OCI-LY1 (cell line): ENCODE measurements at regions not wholly inside any gene's neighbourhood (a gene's known extent, or its start where the extent isn't known, plus 50 kb on each side); places are given as distances from the start of the nearest gene placed in this dataset.

Source experiments
- H2AFZ ChIP-seq: fragments of 200-600 bp; sonication (generic), shearing (Covaris generic); 2 replicates; pipeline ENCODE4 v1.6.0; 2014; ENCODE audit warnings: antibody characterized with exemption, mild to moderate bottlenecking, low read length
- H3F3A ChIP-seq: fragments of 200-600 bp; sonication (generic), shearing (Covaris generic); 2 replicates; pipeline ENCODE4 v1.6.0; 2014; ENCODE audit warnings: mild to moderate bottlenecking, antibody characterized with exemption, low read length, moderate library complexity; ENCODE audit not compliant: insufficient read depth
- H3K27ac ChIP-seq: fragments of 200-600 bp; sonication (generic); 2 replicates; pipeline ENCODE4 v1.5.1; 2014; ENCODE audit warnings: low read length, mixed run types, mild to moderate bottlenecking, low read depth; ENCODE audit not compliant: poor library complexity, severe bottlenecking
- H3K27me3 ChIP-seq: fragments of 200-600 bp; sonication (generic); 2 replicates; pipeline ENCODE4 v1.6.0; 2014; ENCODE audit warnings: antibody characterized with exemption, mild to moderate bottlenecking, low read length, moderate library complexity; ENCODE audit not compliant: insufficient read depth
- H3K36me3 ChIP-seq: fragments of 200-600 bp; sonication (generic); 2 replicates; pipeline ENCODE4 v1.6.1; 2014; ENCODE audit warnings: mild to moderate bottlenecking, antibody characterized with exemption, low read length, moderate library complexity, mixed read lengths; ENCODE audit not compliant: insufficient read depth
- H3K4me1 ChIP-seq: fragments of 200-600 bp; sonication (generic); 2 replicates; pipeline ENCODE4 v1.5.1; 2014; ENCODE audit warnings: mild to moderate bottlenecking, low read length, moderate library complexity; ENCODE audit not compliant: insufficient read depth, severe bottlenecking
- H3K4me2 ChIP-seq: fragments of 200-600 bp; sonication (generic), shearing (Covaris generic); 2 replicates; pipeline ENCODE4 v1.6.1; 2014; ENCODE audit warnings: low read length
- H3K4me3 ChIP-seq: fragments of 200-600 bp; sonication (generic); 2 replicates; pipeline ENCODE4 v1.5.1; 2014; ENCODE audit warnings: low read length, low read depth, mild to moderate bottlenecking, mixed read lengths; ENCODE audit not compliant: poor library complexity, severe bottlenecking
- H3K79me2 ChIP-seq: fragments of 200-600 bp; shearing (Covaris generic); 2 replicates; pipeline ENCODE4 v1.6.1; 2016; ENCODE audit warnings: mixed run types, low read length, mixed read lengths; ENCODE audit not compliant: insufficient read depth
- H3K9ac ChIP-seq: fragments of 200-600 bp; sonication (generic), shearing (Covaris generic); 2 replicates; pipeline ENCODE4 v1.6.1; 2014; ENCODE audit warnings: mild to moderate bottlenecking, low read length, mixed read lengths
- H3K9me2 ChIP-seq: fragments of 200-600 bp; sonication (generic), shearing (Covaris generic); 2 replicates; pipeline ENCODE4 v1.6.1; 2014; ENCODE audit warnings: low read depth, mild to moderate bottlenecking, low read length, mixed read lengths
- H3K9me3 ChIP-seq: fragments of 200-600 bp; shearing (Covaris generic); 2 replicates; pipeline ENCODE4 v1.6.1; 2014; ENCODE audit warnings: low read length, mixed read lengths
- H4K20me1 ChIP-seq: fragments of 200-600 bp; sonication (generic), shearing (Covaris generic); 2 replicates; pipeline ENCODE4 v1.6.0; 2016; ENCODE audit warnings: mild to moderate bottlenecking, low read length; ENCODE audit not compliant: insufficient read depth
- CTCF ChIP-seq: fragments of 200-600 bp; sonication (generic), shearing (Covaris generic); IDR thresholded peaks from 2 replicates; pipeline ENCODE4 v1.5.1; 2017; ENCODE audit warnings: mild to moderate bottlenecking, antibody characterized with exemption, low read length, moderate library complexity, mixed read lengths
- EZH2 ChIP-seq: fragments of 200-600 bp; sonication (generic), shearing (Covaris generic); IDR thresholded peaks from 2 replicates; pipeline ENCODE4 v1.8.0; 2017; ENCODE audit warnings: borderline replicate concordance, mixed run types, mild to moderate bottlenecking, antibody characterized with exemption, low read length, moderate library complexity, mixed read lengths

- H3K9ac ChIP-seq: no peak overlapping the region
- no peak for TF ChIP-seq EZH2
- no peak overlapping the region for H2AFZ ChIP-seq
- no peaks in the 10 kb centered on the region for H3K4me1 ChIP-seq
- H3K27me3 ChIP-seq: no peaks in the 10 kb centered on the region
- no peak overlapping the region for H3K27ac ChIP-seq
- H3K36me3 ChIP-seq: no peaks in the 10 kb centered on the region
- H3K79me2 ChIP-seq: no peaks in the 10 kb centered on the region
- H3K4me3 ChIP-seq: no peak overlapping the region
- no peaks in the 10 kb centered on the region for H3K9me3 ChIP-seq
- H3K9me2 ChIP-seq: no peaks in the 10 kb centered on the region
- no peaks in the 10 kb centered on the region for H4K20me1 ChIP-seq
- H3F3A ChIP-seq: no peaks in the 10 kb centered on the region
- H3K4me2 ChIP-seq: no peak overlapping the region
Observed at GRCh38 chr2:186060744-186061440, 322.3 kb downstream of the FSIP2 start.

DNA sequence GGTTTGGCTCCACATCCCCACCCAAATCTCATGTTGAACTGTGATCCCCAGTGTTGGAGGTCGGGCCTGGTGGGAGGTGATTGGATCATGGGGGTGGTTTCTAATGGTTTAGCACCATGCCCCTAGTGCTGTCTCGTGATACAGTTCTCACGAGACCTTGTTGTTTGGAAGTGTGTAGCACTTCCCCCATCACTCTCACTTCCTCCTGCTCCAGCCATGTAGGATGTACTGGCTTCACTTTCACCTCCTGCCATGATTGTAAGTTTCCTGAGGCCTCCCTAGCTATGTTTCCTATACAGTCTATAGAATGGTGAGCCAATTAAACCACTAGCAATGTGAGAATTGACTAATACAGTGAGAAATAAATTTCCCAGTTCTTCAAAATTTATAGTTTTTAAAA is 325.9 kb downstream of the FSIP2 start:
- H3K4me2 ChIP-seq: no peak overlapping the region
- no peaks in the 10 kb centered on the region for H3K36me3 ChIP-seq
- no peak overlapping the region for H2AFZ ChIP-seq
- TF ChIP-seq EZH2 (no peak), CTCF (no peak)
- H4K20me1 ChIP-seq: no peaks in the 10 kb centered on the region
- H3K4me1 ChIP-seq: no peaks in the 10 kb centered on the region
- no peak overlapping the region for H3K27ac ChIP-seq
- no peaks in the 10 kb centered on the region for H3F3A ChIP-seq
- no peaks in the 10 kb centered on the region for H3K9me2 ChIP-seq
- H3K9me3 ChIP-seq: no peaks in the 10 kb centered on the region
- H3K27me3 ChIP-seq: no peaks in the 10 kb centered on the region
- H3K9ac ChIP-seq: no peak overlapping the region
- no peaks in the 10 kb centered on the region for H3K79me2 ChIP-seq
- no peak overlapping the region for H3K4me3 ChIP-seq

DNA sequence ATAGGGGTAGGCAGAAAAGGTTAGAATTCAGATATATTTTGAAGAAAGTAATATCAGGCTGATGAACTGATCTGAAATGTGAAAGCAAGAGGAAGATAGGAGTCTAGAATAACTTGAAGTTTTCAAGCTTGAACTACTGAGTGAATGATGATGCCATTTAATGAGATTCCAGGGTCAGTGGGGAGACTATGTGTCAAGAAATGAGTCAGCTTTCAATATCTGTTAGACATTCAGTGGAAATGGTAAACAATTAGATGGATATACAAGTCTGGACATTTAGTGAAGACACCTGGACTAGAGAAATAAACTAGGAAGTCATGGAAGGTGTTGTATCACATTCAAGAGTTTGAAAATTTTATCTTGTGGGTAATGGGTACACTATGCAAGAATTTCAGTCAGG is 326.9 kb downstream of the FSIP2 start:
- H3K27ac ChIP-seq: no peak overlapping the region
- H3K9me2 ChIP-seq: no peaks in the 10 kb centered on the region
- no peaks in the 10 kb centered on the region for H3K79me2 ChIP-seq
- no peaks in the 10 kb centered on the region for H4K20me1 ChIP-seq
- no peaks in the 10 kb centered on the region for H3K36me3 ChIP-seq
- H3K4me1 ChIP-seq: no peaks in the 10 kb centered on the region
- H3K4me3 ChIP-seq: no peak overlapping the region
- H3K4me2 ChIP-seq: no peak overlapping the region
- H3K9me3 ChIP-seq: no peaks in the 10 kb centered on the region
- TF ChIP-seq CTCF (no peak), EZH2 (no peak)
- H2AFZ ChIP-seq: no peak overlapping the region
- H3K27me3 ChIP-seq: no peaks in the 10 kb centered on the region
- H3F3A ChIP-seq: no peaks in the 10 kb centered on the region
- no peak overlapping the region for H3K9ac ChIP-seq
